ENCODE measurements at regions not wholly inside any gene's neighbourhood (a gene's known extent, or its start where the extent isn't known, plus 50 kb on each side); places are given as distances from the start of the nearest gene placed in this dataset.
"Not testable (repeated sequence)": the region's sequence is repeated elsewhere in the genome, so short reads cannot be mapped to it uniquely, and the experiment has no call there.

DNA sequence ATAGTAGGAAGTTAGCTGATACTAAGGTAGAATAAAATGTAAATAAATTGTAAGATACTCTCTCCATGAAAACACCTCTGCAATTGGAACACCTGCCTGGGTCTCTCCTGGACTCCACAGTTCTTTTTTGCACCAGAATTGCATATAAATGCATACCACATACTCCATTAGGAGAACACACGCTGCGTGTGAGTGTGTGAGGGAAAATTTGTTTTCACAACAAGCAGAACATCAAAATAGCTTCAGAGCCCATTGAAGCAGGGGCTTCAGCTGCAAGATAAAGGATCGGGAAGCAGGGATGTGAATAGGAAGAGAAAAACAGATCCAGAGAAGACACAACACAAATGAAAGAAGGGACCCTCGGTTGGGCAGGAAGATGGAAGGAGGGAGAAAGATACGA, 389.8 kb upstream of the BRINP1 start:
- no peak for DNase-seq

- no peak for DNase-seq
Observed at GRCh38 chr9:119758241-119758640, 389.0 kb upstream of the BRINP1 start.

GRCh38 chr9:119739476-119739875, 370.2 kb upstream of the BRINP1 start:
- no peak for DNase-seq

DNA sequence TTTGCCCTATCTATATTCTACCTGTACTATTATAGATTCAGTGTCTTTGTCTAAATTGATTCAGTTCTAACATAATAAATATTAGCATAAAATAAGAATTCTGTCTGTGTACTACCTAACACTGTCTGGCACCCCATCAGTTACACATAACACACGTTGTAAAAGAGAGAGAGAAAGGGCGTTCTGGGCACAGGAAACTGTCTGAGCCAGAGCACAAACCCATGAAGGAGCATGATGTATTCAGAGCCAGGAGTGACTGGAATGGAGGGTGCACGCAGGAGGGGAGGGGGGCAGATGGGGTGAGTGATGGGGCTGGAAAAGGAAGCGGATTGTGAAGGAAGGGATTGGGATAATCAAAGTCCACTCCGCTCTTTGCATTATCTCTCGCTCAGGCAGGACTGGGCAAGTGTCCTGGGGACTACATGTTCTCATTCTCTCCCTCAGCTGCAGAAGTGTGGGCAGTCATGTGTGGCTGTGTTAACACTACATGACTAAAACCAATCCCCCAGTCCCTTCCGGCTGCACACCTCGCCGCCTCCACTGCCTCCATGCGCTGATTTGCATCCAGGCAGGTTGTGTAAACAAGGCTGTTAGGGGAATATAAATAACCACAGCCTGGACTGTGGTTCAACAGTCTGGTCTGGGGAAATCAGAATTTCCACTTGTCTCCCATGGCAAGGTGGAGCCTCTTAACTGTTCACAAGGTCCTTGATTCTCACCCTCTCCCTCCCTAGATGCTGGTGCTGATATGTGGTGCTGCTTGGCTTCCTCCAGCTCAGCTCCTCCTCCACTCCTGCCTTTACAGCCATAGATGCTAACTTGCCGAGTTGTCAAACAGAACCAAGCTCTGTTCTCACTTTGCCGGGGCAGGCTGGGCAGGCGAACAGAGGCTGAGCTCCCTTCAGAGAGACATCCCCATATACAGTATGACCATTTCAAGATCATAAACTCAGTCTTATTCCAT, 367.5 kb upstream of the BRINP1 start:
- DNase-seq = peak; percentile 44

- DNase-seq = no peak
Observed at GRCh38 chr9:119727988-119728387, 358.8 kb upstream of the BRINP1 start.

DNA sequence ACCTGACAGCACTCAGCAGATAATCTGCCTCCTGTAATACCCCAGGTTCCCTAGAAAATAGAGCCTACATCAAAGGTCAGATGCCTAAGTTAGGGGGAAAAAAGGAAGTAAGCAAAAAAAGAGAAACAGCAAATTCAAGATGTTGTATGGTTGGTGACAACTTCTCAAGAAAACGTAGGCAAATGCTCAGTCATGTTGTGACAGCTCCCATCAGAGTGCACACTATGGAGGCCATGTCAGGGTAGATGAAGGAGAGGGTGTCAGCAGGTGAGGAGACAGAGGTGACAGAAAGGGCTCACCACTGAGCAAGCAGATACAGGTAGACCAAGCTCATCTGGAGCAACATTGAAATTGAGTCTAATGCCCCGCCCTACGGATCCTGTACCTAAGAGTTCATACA, 356.8 kb upstream of the BRINP1 start:
- DNase-seq = no peak

DNA sequence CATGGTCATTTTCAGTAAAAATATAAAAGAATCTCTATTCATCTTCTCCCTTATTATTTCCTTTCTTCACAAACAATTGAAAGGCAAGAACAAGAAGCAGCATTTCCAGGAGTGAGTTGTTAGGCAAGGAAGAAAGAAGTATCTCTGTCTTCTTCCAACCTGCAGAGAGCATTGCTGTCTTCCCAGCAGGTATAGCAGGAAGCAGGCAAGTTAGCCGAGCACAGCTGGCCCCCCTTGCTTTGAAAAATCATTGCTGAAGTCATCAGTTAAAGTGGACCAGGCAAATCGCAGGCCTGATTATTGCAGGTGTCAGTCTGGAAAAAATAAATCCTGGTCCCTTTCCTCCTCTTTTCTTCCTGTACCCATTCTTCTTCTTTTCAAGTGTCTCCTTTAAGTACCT, 353.1 kb upstream of the BRINP1 start:
- DNase-seq = no peak

DNA sequence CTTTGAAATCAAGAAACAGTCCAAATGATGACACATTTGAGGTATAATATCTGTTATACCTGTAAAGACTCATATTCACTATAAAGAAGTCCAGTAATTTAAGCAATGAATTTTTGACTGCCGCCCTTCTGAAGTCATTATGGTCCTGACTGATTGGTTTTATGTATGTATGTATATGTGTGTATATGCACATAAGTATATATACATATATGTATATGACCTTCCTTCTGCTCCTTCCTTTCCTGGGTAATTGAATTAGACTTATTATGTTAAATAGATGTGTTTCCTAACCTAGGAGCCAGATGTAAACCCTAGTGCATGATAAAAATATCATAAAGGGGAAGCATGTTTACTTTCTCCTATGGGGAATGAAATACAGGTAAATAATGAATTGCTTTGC, 343.1 kb upstream of the BRINP1 start:
- no peak for DNase-seq

GRCh38 chr9:119709431-119709830, 340.2 kb upstream of the BRINP1 start:
- no peak for DNase-seq

GRCh38 chr9:119707228-119707845, 338.1 kb upstream of the BRINP1 start:
- no peak for DNase-seq

DNA sequence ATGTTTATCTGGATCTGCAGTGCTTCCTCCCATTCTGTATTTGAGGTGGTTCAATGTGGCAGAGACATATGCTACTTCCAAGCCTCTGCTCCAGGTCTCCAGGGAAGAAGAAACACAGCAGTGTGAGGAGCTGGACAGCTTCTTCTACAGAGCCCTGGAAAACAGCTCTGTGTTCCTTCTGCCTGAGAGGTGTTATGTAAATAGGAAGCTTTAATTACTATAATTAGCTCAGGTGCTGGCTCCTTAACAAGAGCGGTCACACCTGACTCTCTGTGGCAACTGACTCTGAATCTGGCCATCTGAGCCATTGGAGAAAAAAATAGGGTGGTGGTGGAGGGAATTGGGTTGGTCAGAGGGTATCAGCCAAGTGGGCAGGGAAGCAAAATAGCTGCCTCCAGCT, 332.4 kb upstream of the BRINP1 start:
- DNase-seq = no peak

- DNase-seq = no peak
Observed at GRCh38 chr9:119698535-119698934, 329.3 kb upstream of the BRINP1 start.

DNA sequence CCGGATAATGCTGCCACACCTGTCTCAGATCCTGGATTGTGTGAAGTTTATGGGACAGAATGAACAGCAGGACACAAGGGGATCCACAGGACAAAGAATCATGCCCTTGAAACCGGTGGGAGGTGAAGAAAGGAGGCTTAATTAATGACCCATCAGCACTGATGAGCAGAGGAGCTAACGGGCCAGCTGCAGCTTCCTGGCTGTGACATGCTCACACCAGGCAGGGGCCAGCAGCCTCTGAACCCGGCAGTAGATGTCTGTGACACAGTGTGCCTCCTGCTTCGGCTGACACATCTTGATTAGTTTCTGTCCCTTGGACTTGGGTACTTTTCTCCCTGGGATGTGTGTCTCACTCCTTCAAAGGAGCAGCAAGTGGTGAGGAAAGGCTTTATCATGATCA, 328.8 kb upstream of the BRINP1 start:
- DNase-seq = peak; percentile 17

GRCh38 chr9:119689879-119690278, 320.6 kb upstream of the BRINP1 start:
- DNase-seq = peak; percentile 40

DNA sequence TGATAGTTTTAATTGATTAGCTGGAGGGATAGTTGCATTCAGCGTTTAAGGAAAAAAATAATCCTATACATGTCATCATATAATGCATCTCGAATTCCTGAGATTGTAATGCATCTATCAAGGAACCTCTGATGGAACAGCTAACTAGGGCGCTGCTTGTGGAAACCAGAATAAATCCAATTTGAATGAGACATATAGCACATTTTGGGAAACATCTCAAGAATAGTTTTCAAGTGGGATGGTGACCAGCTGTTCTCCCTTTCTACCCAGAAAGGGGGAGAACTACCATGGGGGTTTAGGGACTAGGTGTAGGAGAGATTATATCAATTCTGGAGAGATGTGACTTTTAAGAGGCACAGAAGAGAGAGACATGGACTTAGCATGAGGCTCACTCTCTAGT, 319.3 kb upstream of the BRINP1 start:
- no peak for DNase-seq

GRCh38 chr9:119677811-119678505, 308.7 kb upstream of the BRINP1 start:
- DNase-seq = no peak

DNA sequence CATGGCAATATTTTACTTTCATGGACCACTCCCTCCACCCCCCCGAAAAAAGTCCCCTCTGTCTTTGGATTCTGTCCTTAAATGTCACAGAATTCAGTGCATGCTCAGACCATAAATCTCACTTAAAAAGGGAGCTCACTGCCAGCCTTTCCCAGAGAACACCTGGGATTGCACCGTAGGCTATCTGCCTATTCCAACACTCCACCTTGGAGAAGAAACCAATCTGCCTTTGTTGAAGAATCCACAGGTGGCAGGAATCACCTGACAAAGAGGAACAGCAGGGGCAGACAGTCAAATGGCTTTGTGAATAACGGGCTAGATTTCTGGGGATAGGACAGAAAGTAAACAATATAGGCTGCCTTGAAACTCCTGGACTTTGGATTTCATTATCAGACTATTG, 306.7 kb upstream of the BRINP1 start:
- no peak for DNase-seq

- not testable (repeated sequence) for DNase-seq
Observed at GRCh38 chr9:119672763-119673162, 303.5 kb upstream of the BRINP1 start.

DNA sequence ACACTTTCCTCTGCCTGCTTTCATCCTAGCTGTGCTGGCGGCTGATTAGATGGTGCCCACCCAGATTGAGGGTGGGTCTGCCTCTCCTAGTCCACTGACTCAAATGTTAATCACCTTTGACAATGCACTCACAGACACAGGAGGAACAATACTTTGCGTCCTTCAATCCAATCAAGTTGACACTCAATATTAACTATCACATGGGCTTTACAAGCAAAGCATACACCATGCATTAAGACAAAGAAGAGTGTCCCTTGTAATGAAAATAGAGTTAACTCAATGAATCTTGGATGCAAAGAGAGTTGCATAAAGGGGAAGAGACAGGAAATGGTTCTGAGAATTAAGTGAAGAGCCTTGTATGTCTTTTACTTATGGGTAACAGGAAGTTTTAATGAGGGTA, 298.7 kb upstream of the BRINP1 start:
- DNase-seq = no peak

DNA sequence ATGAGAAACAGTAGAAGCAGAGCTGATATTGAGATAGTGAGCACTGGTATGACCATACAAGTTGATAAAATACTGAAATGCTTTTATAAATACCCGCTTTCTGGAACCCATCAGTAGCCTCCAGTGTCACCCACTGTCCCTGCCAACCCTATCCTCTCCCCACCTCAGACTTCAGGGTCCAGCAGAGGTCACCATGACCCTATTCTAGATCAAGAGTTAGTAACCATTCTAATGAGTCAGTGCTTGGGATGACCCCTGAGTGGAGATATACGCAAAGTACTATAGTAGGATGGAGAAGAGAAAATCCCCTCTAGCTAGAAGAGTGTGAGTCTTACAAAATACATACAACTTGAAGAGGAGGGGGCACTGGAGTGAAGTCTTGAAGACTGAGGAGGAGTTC, 297.9 kb upstream of the BRINP1 start:
- no peak for DNase-seq

GRCh38 chr9:119662329-119662728, 293.1 kb upstream of the BRINP1 start:
- DNase-seq = peak; percentile 11

- DNase-seq = no peak
Observed at GRCh38 chr9:119652931-119653330, 283.7 kb upstream of the BRINP1 start.

- no peak for DNase-seq
Observed at GRCh38 chr9:119649205-119649604, 280.0 kb upstream of the BRINP1 start.

Measured in renal pelvis (tissue), 1 donor.